GM08714 (cell line): ENCODE measurements at regions not wholly inside any gene's neighbourhood (a gene's known extent, or its start where the extent isn't known, plus 50 kb on each side); places are given as distances from the start of the nearest gene placed in this dataset.

ENCODE experiments used
- H3K4me3 ChIP-seq: fragments of 200-500 bp; sonication (Bioruptor generic); 2 replicates; pipeline ENCODE4 v1.5.1; 2014; ENCODE audit warnings: mild to moderate bottlenecking, low read length, inconsistent platforms
- ZNF274 ChIP-seq: IDR thresholded peaks from 2 replicates; pipeline ENCODE4 v1.6.1; 2012; ENCODE audit warnings: mild to moderate bottlenecking, low read depth, low read length

DNA sequence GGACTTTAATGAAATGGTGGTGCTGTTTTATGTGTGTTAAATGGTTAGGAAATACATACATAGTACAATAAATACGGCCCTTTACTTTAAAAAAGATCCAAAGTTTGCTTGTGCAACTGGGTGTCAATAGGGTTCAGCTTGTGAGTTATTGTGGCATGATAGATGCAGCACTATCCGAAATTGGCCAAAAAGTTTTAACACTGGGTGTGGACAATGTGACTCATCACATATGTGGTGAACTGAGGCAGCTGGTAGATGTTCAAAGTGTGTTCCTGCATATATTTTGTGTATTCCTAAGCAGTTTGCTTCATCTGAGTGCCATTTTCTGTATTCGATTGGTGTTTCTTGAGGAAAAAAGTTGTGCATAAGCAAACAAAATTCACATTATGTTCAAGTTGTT lies 473.1 kb downstream of the KIF20B start:
- no peak overlapping the region for H3K4me3 ChIP-seq
- no peak for TF ChIP-seq ZNF274

DNA sequence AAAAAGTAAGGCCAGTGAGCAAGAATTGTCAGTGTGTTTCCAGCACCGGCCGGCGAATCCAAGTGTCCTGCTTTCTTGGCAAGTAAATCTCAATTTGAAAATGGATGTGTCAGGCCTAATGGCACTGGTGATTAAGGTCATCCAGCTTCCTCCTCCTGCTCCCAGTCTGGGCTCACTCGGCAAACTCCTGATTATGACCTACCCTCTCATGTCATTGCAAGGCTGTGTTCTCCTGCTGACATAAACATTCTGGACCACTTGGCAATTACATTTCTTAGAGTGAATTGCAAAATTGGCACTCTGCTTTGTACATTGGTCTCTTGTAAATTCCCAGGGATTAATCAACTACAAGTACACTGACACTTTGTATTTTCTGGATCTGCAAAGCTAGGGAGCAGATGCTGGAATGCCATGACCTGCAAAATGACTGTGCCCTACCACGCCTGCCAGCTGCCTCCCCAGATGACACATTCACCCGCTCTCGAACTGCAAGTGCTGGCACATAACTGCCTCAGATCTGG lies 473.8 kb downstream of the KIF20B start:
- no peak for TF ChIP-seq ZNF274
- no peak overlapping the region for H3K4me3 ChIP-seq

DNA sequence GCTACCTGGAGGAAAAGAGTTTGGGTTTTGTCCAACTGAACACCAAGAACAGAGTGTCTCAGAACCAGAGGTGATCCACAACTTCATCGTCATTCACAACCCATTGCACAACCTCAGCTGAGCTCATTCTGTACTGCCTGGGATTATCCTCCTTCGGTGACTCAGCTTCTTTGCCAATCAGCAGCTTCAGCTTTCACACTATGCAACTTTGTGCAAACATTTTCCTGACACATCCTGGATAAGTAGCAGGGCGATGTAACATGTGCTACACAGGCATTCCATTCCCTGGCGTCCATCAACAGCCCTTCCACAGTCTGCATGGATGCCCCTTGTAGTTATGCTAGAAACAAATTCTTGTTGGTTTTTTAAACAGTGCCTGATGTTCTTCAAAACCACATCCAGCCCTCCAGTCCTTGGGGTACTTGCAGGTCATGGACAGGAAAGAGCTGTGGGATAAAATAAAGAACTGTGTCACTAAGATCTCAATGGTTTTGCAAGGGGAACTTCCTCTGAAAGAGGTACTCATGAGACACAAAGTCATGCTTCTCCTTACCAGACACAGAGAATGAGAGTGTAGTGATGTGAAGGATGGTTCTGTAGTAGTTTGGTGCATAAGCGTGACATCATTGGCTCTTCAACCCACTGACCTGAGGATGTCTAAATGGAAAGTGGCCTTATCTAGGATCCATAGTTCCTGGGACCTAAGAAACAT lies 478.5 kb downstream of the KIF20B start:
- H3K4me3 ChIP-seq = no peak overlapping the region
- no peak for TF ChIP-seq ZNF274

DNA sequence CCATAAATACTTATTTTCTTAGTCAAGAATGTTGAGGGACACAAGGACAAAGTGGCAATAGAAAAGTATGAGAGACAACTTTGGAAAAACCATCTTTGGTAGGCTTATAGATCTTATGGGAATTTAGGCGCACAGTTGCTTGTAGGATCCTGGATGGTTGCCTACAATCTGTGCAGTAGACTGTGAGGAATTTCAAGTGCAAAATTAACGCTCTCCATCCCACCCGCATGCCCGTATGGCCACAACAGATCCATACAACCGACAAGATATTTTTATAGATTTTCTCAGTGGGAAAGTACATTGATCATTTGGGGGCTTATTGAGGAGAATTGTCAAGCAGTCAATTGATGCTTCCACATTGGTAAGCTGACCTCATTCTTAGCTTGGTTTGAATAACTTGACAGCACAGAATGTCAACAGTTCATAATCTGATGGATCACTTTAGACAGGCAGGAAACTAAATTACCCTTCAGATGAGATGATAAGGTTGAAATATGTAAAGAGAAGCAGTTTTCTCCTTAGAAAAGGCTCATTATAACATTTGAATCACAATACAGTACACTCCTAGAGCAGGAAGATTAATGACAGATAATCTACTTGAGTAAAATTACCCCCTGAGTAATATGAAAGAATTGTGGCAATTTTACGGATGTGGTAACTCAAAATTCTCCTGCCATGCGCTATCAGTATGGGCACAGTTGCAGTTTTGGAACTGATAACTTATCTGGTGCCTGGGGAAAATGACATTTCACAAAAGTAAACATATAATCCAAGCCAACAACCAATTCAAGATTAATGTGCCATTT lies 479.7 kb downstream of the KIF20B start:
- H3K4me3 ChIP-seq = no peak overlapping the region
- no peak for TF ChIP-seq ZNF274

DNA sequence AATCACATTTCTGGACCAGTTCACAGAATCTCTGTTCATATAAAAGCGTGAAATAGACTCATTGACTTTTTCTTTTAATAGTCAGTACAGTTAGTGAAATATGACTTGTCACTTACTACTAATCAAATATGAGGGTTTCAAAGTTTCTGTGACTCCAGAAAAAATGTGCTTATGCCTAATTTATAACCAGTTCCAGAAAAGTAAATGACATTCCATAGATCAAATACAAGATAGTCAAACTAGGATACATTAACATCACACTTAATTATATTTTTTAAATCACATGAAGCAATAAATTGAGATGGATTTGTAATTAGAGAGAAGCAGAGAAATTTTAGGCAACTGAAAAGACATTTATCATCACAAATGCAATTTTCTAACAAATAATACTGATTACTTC lies 491.4 kb downstream of the KIF20B start:
- no peak for TF ChIP-seq ZNF274
- H3K4me3 ChIP-seq = no peak overlapping the region

DNA sequence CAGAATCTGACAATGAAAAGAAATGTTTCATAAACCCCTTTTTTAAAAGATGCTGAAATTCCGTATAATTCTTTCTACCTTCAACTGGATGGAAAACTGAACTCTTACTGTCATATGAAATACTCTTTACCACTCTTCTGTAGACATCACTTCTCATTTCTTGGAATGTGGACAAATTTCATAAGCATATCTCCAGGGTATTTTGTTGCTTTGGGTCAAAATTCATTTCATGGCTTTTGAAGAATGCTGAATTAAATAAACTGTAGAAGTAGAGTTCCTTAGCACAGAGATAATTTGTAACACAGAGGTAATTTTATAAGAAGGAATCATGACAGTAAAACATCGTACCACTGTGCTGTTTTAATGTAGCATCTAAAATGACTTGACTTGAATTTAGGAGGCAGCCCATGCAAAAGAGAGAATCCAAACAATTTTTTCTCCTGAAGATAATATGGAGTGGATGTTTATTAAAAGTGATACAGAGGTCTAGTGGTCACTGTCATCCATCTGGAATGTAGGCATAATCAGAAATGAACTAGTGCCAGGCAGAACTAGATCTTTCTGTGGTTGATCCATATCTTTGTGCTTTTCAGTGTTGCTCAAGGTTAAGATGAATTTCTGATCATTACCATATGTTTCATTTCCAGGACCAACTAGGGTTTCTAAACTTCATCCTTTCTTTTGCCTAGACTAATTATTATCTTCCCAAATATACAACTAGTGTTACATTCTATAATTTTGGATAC lies 492.0 kb downstream of the KIF20B start:
- TF ChIP-seq ZNF274 = no peak
- no peak overlapping the region for H3K4me3 ChIP-seq

DNA sequence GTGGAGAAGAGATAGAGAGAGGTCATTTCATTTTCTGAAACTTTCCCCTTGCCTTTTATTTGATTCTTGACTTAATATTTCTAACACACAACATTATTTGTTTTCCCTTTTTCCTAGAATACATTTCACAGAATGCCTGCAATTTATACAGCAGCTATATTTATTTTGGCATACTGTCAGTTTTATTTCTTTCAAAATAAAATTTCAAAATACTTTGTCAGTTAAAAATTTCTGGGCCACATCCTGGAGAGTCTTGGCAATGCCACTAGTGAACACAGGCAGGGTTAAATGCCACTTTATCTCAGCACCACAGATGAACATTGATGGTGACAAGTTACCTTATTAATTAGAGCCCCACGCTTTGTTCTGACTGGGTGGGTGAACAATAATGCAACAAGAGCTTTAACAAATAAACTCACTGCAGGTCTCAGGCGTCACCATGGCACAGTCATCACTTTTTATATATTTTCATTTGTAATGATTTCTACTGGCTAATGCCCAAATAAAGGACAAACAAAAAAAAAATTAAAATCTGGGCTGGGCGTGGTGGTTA lies 494.0 kb downstream of the KIF20B start:
- TF ChIP-seq ZNF274 = no peak

DNA sequence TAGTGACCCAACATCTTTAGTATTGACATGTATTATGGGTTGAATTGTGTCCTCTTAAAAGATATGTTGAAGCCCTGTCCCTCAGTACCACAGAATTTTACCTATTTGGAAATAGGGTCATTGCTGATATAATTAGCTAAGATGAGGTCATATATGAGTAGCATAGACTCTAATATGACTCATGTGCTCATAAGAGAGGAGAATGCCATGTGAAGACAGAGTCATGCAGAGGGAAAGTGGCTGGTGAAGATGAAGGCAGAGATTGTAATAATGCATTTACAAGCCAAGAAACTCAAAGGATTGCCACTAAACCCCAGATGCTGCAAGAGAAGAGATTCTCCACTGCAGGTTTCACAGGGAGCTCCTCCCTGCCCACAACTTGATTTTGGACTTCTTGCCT lies 496.4 kb downstream of the KIF20B start:
- no peak overlapping the region for H3K4me3 ChIP-seq
- no peak for TF ChIP-seq ZNF274

More for the DNA sequence above, 494.0 kb downstream of the KIF20B start:
- H3K4me3 ChIP-seq = no peak overlapping the region

DNA sequence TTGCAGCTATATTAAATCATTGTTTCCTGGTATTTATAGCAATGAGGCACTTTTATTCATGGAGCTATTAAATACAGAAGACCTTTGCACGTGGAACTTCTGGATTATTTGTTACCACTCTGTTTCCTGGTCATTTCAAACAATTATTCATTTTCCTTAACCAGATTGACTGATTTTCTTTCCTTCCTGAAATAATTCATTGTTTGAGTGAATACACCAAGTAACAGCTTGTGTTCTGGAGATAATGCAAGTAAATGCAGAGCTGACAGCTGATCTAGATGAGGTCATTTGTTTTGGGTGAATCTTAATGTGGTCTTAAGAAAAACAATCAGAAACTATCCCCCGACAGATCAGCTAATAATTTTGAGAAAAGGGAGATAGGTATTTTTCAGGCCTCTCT lies 497.7 kb downstream of the KIF20B start:
- TF ChIP-seq ZNF274 = no peak
- H3K4me3 ChIP-seq = no peak overlapping the region

DNA sequence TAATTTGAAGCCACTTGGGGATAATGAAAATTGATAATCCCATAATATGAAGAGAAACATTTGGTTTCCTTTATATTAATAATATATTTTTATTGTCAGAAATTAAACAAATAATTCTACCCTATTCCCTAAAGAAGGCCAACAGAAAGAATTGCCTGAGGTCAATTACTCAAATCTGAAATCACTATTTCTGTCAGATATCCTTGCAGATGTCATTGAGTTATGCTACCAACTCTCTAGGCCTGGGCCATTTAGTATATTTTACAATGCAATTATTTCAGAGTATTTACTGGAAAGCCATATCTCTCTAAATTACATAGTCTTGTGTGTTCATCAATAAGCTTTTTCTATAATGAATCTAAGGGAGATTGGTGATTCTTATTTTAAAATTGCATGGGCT lies 498.1 kb downstream of the KIF20B start:
- no peak overlapping the region for H3K4me3 ChIP-seq
- TF ChIP-seq ZNF274 = no peak

DNA sequence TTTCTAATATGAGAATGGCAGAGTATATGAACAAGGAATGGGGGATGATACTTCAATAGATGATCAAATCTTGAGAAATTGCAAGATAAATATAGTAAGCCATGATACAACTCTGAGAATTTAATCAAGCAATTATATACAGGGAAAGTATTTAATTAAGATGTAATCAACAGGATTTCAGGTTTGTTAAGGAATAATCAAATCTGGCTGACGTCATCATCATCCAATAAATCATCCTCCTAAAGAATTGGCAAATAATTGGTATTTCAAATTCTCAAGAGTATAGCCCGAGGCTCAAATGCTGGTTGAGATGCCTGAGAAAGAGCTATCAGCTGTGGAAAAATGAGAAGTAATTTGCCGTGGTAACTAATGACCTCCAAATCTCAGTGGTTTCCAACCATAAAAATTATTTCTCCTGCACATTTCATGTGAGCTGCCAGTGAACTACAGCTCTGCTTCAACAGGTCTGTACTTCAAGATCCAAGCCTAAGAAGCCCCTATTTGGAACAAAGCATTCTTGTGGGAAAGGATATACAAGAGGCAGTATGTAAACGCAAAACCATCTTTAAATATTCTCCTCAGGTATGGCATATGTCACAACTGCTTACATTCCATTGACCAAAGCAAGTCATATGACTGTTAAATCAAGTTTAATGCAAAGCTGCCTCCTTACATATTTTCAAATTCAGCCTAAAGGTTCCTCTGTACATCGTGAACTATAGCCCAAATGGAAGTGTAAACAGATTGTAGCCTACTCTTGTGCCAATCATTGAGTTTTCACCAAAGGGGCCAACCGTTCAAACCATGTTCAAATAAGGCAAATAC lies 503.0 kb downstream of the KIF20B start:
- TF ChIP-seq ZNF274 = no peak
- H3K4me3 ChIP-seq = no peak overlapping the region

DNA sequence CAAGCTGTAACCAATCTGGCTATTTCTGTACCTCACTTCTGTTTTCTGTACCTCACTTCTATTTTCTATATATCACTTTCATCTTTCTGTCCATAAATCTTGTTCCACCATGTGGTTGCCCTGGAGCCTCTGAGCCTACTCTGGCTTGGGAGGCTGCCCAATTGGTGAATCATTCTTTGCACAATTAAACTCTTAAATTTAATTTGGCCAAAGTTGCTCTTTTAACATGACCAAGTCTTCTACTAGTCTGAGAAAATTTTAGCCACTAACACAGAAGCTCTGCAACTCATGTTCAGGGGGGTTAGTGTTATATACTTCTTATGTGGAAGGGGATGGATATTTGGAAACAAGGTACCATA lies 503.5 kb downstream of the KIF20B start:
- TF ChIP-seq ZNF274 = no peak
- H3K4me3 ChIP-seq = no peak overlapping the region

DNA sequence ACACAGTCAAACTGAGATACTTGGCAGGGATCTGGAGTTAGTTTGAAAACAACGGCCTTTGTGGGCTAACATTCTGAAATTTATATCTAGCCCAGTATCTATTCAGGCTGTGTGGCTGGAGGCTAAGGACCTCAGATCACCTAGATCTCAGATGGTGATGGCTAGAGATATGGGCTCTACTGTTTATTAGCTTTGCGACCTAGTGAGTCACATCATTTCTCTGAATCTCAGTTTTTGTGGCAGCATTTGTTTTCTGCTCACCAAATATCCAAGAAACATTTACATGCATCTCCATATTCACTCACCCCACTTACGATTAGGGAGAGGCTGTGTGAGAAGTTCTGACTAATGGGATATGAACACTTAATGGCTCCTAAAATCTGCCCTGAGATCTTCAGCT lies 503.9 kb downstream of the KIF20B start:
- H3K4me3 ChIP-seq = no peak overlapping the region
- TF ChIP-seq ZNF274 = no peak

DNA sequence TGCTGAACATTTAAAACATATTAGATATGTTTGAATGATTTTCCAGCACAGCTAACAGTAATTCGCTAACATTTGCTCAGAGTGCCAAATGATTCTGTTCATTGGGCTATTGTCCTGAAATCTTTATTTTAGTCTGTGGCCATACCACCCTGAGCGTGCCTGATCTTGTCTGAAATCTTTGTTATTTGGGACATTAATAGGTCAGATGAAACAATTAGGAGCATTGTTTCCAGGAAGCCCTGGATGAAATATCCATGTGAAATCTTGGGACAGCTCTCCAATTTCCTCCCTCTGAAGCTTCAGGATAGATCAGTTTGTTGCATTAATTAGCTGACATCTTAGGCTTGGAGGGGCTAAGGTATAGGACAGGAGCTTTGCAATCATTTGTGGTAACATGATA lies 512.0 kb downstream of the KIF20B start:
- no peak for TF ChIP-seq ZNF274
- no peak overlapping the region for H3K4me3 ChIP-seq

DNA sequence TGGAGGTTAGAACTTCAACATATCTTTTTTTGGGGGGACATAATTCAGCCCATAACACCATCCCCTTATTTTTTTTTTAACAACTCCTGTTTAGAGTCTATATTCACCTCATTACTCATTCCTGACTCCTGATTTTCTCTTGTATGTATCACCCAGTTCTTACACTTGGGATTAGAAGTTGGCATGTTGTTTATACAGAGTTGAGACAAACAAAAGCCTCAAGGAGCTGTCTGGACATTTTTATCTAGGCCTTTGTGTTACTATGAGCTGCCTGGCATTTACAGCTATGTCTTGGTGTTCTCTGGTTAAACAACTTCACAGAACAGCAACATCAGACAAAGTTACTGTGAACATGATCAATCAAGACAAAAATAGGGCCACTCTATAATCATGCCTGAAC lies 517.5 kb downstream of the KIF20B start:
- TF ChIP-seq ZNF274 = no peak
- H3K4me3 ChIP-seq = no peak overlapping the region
